OCI-LY1 (cell line): ENCODE measurements at regions not wholly inside any gene's neighbourhood (a gene's known extent, or its start where the extent isn't known, plus 50 kb on each side); places are given as distances from the start of the nearest gene placed in this dataset.

Source experiments
- EZH2 ChIP-seq: fragments of 200-600 bp; sonication (generic), shearing (Covaris generic); IDR thresholded peaks from 2 replicates; pipeline ENCODE4 v1.8.0; 2017; ENCODE audit warnings: borderline replicate concordance, mixed run types, mild to moderate bottlenecking, antibody characterized with exemption, low read length, moderate library complexity, mixed read lengths
- TF ChIP-seq, protein P1 (sequence below): fragments of 200-600 bp; sonication (generic), shearing (Covaris generic); IDR thresholded peaks from 2 replicates; pipeline ENCODE4 v1.5.1; 2017; ENCODE audit warnings: mild to moderate bottlenecking, antibody characterized with exemption, low read length, moderate library complexity, mixed read lengths

DNA sequence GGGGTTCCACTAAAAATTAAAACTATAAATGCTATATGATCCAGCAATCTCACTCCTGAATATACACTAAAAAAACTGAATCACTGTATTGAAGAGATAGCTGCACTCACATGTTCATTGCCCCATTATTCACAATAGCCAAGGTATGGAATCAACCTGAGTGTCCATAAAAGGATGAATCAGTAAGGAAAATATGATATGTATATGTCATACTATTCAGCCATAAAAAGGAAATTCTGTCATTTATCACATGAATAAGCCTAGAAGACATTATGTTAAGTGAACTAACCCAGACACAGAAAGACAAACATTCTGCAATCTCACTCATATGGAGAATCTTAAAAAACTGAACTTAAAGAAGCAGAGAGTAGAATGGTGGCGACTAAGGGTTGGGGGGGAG lies 1376.2 kb upstream of the CDH9 start:
- TF ChIP-seq EZH2 = no peak
- TF ChIP-seq, protein P1, sequence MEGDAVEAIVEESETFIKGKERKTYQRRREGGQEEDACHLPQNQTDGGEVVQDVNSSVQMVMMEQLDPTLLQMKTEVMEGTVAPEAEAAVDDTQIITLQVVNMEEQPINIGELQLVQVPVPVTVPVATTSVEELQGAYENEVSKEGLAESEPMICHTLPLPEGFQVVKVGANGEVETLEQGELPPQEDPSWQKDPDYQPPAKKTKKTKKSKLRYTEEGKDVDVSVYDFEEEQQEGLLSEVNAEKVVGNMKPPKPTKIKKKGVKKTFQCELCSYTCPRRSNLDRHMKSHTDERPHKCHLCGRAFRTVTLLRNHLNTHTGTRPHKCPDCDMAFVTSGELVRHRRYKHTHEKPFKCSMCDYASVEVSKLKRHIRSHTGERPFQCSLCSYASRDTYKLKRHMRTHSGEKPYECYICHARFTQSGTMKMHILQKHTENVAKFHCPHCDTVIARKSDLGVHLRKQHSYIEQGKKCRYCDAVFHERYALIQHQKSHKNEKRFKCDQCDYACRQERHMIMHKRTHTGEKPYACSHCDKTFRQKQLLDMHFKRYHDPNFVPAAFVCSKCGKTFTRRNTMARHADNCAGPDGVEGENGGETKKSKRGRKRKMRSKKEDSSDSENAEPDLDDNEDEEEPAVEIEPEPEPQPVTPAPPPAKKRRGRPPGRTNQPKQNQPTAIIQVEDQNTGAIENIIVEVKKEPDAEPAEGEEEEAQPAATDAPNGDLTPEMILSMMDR = no peak
